Uterus (tissue), 2 donors: ENCODE measurements at regions not wholly inside any gene's neighbourhood (a gene's known extent, or its start where the extent isn't known, plus 50 kb on each side); places are given as distances from the start of the nearest gene placed in this dataset.

Source experiments
- POLR2A ChIP-seq, 2 donors: fragments of 450-650 bp; IDR thresholded peaks; one replicate each; pipeline ENCODE4 v1.6.1; 2016; ENCODE audit warnings: antibody characterized with exemption in 2 of 2, mild to moderate bottlenecking in 1 of 2, moderate library complexity in 1 of 2
- TF ChIP-seq, protein P1 (sequence below), 4 experiments: fragments of 200-600 bp in 2 of 4; fragments of 450-650 bp in 2 of 4; sonication (generic) in 2 of 4; IDR thresholded peaks; one replicate each; pipeline ENCODE4 v1.5.1; 2016 to 2019; ENCODE audit warnings: antibody characterized with exemption in 4 of 4, mild to moderate bottlenecking in 2 of 4, moderate library complexity in 1 of 4

DNA sequence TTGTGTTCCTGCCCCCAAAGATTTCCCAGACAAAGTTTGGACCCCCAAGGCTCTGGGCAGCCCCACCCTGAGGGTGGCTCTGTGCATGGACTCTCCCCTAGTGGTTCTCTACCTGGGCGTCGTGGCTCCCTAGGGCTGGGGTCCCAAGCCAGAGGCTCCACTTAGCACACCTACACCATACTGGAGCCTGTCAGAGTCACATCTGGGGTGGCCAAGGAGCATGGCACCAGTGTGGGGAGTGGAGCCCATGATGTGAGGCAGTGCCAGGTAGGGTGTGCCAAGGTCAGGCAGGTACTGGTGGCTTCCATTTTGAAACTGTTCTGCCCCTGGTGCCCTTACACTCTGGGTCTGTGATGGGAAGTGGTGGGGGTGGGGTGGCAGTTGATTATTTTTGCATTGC, 109.9 kb upstream of the GNAO1 start:
- no peak for TF ChIP-seq POLR2A (IDR thresholded peaks at IDR 0.05)
- TF ChIP-seq, protein P1, sequence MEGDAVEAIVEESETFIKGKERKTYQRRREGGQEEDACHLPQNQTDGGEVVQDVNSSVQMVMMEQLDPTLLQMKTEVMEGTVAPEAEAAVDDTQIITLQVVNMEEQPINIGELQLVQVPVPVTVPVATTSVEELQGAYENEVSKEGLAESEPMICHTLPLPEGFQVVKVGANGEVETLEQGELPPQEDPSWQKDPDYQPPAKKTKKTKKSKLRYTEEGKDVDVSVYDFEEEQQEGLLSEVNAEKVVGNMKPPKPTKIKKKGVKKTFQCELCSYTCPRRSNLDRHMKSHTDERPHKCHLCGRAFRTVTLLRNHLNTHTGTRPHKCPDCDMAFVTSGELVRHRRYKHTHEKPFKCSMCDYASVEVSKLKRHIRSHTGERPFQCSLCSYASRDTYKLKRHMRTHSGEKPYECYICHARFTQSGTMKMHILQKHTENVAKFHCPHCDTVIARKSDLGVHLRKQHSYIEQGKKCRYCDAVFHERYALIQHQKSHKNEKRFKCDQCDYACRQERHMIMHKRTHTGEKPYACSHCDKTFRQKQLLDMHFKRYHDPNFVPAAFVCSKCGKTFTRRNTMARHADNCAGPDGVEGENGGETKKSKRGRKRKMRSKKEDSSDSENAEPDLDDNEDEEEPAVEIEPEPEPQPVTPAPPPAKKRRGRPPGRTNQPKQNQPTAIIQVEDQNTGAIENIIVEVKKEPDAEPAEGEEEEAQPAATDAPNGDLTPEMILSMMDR (IDR thresholded peaks at IDR 0.05) = no peak
